ENCODE measurements at regions not wholly inside any gene's neighbourhood (a gene's known extent, or its start where the extent isn't known, plus 50 kb on each side); places are given as distances from the start of the nearest gene placed in this dataset.
"Not testable (repeated sequence)": the region's sequence is repeated elsewhere in the genome, so short reads cannot be mapped to it uniquely, and the experiment has no call there.

DNA sequence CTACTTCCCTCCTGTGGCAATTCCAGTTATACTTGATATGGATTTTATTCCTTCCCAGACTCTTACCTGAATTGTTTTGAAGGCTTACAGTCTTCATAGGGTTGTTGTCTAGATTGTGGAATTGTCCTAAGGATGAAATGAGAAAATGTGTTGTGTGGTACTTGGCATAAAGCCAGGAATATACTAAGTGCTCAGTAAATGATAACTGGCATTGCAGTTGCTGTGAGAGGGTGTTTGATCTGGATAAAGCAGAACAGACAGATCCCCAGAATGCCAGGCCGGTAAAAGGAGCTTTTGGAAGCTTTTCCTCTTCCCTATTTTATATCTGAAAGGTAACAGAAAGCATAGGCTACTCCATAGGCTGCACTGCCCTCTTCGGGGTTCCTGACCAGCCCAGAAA, 78.4 kb upstream of the IKBKE start:
- not testable (repeated sequence) for H3K36me3 ChIP-seq (ENCODE audit: control insufficient read depth in 2 of 2, insufficient read depth in 2 of 2, low read length in 1 of 2); H3K9me3 ChIP-seq (ENCODE audit: control insufficient read depth in 2 of 2, insufficient read depth in 1 of 2, low read length in 1 of 2)
- WGBS, result 100% methylated on average over 1 of the region's 2 CpGs

DNA sequence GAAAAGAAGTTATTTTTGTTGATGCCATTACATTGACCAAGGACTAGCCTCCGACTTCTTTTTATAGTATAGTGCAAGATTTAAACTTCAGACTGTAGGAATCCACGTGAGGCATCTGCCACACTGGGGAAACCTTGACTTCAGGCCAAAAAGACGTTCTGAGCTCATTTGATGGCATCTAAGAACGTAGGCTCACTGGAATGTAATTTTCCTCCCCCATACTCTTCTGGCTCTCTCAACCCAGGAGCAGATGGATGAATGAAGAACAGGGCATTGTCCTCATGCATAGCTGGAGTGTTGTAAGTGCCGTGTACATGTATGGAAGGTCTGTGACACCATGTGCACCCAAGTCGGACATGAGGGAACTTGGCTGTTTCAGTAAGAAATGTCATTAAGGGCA, 72.8 kb upstream of the IKBKE start:
- H3K27ac ChIP-seq (ENCODE audit: low read depth in 1 of 2, low read length in 1 of 2); H3K9me3 ChIP-seq (ENCODE audit: control insufficient read depth in 2 of 2, insufficient read depth in 1 of 2, low read length in 1 of 2); H3K27me3 ChIP-seq (ENCODE audit: control insufficient read depth in 2 of 2, insufficient read depth in 1 of 2, low read length in 1 of 2); DNase-seq (ENCODE audit: low read depth in 6 of 9, low spot score in 9 of 9); H3K4me1 ChIP-seq (ENCODE audit: control insufficient read depth in 2 of 2, insufficient read depth in 2 of 2, low read length in 2 of 2); H3K4me3 ChIP-seq (ENCODE audit: low read length in 2 of 2); H3K36me3 ChIP-seq (ENCODE audit: control insufficient read depth in 2 of 2, insufficient read depth in 2 of 2, low read length in 1 of 2): not testable (repeated sequence)
- WGBS, result 96% methylated on average over 3 of the region's 6 CpGs

More for the DNA sequence above, 78.4 kb upstream of the IKBKE start:
- H3K27ac ChIP-seq (ENCODE audit: low read depth in 1 of 2, low read length in 1 of 2); H3K27me3 ChIP-seq (ENCODE audit: control insufficient read depth in 2 of 2, insufficient read depth in 1 of 2, low read length in 1 of 2); H3K4me3 ChIP-seq (ENCODE audit: low read length in 2 of 2); DNase-seq (ENCODE audit: low read depth in 6 of 9, low spot score in 9 of 9); H3K4me1 ChIP-seq (ENCODE audit: control insufficient read depth in 2 of 2, insufficient read depth in 2 of 2, low read length in 2 of 2): not testable (repeated sequence)

GRCh38 chr1:206398261-206398660, 72.0 kb upstream of the IKBKE start:
- not testable (repeated sequence) for H3K27ac ChIP-seq (ENCODE audit: low read depth in 1 of 2, low read length in 1 of 2); H3K27me3 ChIP-seq (ENCODE audit: control insufficient read depth in 2 of 2, insufficient read depth in 1 of 2, low read length in 1 of 2); H3K4me3 ChIP-seq (ENCODE audit: low read length in 2 of 2); H3K36me3 ChIP-seq (ENCODE audit: control insufficient read depth in 2 of 2, insufficient read depth in 2 of 2, low read length in 1 of 2); H3K9me3 ChIP-seq (ENCODE audit: control insufficient read depth in 2 of 2, insufficient read depth in 1 of 2, low read length in 1 of 2); H3K4me1 ChIP-seq (ENCODE audit: control insufficient read depth in 2 of 2, insufficient read depth in 2 of 2, low read length in 2 of 2); DNase-seq (ENCODE audit: low read depth in 6 of 9, low spot score in 9 of 9)
- 98% methylated on average over 2 of the region's 3 CpGs for WGBS

- H3K36me3 ChIP-seq (ENCODE audit: control insufficient read depth in 2 of 2, insufficient read depth in 2 of 2, low read length in 1 of 2); DNase-seq (ENCODE audit: low read depth in 6 of 9, low spot score in 9 of 9); H3K27ac ChIP-seq (ENCODE audit: low read depth in 1 of 2, low read length in 1 of 2); H3K4me3 ChIP-seq (ENCODE audit: low read length in 2 of 2); H3K9me3 ChIP-seq (ENCODE audit: control insufficient read depth in 2 of 2, insufficient read depth in 1 of 2, low read length in 1 of 2); H3K4me1 ChIP-seq (ENCODE audit: control insufficient read depth in 2 of 2, insufficient read depth in 2 of 2, low read length in 2 of 2); H3K27me3 ChIP-seq (ENCODE audit: control insufficient read depth in 2 of 2, insufficient read depth in 1 of 2, low read length in 1 of 2): not testable (repeated sequence)
- 100% methylated on average over 2 of the region's 5 CpGs for WGBS
Observed at GRCh38 chr1:206403612-206404307, 66.5 kb upstream of the IKBKE start.

DNA sequence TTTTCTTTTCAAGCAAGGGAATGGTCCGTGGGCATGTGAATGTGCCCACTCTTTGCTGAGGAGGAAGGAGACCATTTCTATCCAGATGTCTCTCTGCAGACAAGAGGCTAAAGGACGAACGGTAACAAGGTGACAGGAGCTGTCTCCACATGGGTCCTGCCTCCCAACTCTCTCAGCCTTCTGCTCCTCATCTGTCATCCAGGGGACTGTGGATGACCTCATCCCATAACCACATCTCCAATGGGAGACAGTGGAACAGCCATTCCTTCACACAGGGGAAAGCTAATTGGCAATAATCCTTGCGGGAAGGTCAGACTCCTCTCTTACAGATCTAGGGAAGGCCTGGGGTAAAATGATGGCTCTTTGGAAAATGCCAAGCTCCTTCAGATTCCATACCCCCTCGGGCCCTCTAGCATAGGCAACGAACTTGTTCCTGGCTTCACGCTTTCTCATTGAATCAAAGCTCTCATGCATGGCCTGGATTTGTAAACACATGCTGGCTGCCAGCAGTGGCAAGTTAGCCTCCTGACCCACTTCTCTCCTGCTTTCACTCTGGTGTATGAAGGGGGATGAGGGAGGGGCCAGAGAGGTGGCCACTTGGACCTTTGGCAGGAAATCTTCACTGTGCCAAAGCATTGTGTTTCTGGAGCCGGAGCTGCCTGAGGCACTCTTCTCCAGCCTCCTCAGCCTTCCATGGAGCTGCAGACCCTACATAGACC, 65.8 kb upstream of the IKBKE start:
- not testable (repeated sequence) for H3K9me3 ChIP-seq (ENCODE audit: control insufficient read depth in 2 of 2, insufficient read depth in 1 of 2, low read length in 1 of 2); DNase-seq (ENCODE audit: low read depth in 6 of 9, low spot score in 9 of 9); H3K27me3 ChIP-seq (ENCODE audit: control insufficient read depth in 2 of 2, insufficient read depth in 1 of 2, low read length in 1 of 2); H3K4me3 ChIP-seq (ENCODE audit: low read length in 2 of 2); H3K27ac ChIP-seq (ENCODE audit: low read depth in 1 of 2, low read length in 1 of 2); H3K4me1 ChIP-seq (ENCODE audit: control insufficient read depth in 2 of 2, insufficient read depth in 2 of 2, low read length in 2 of 2); H3K36me3 ChIP-seq (ENCODE audit: control insufficient read depth in 2 of 2, insufficient read depth in 2 of 2, low read length in 1 of 2)
- WGBS, result 94% methylated on average over 6 of the region's 8 CpGs

DNA sequence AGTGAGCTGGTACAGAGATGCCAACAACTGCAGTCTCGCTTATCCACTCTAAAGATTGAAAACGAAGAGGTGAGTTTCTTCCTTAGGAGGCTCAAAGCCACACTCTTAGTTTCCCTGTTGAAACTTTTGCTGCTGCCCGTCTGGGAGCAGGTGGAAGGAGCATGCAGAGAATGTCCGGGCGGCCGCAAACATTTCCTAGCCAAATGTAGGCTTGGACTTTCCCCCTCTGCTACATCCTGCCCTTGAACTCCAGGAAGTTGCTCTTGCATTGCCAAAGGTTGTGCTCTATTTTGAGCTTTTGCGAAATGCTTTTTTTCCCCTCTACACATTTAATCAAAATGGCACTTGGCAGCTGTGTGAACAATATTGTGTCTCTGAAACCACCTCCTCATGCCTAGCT, 65.0 kb upstream of the IKBKE start:
- not testable (repeated sequence) for H3K4me1 ChIP-seq (ENCODE audit: control insufficient read depth in 2 of 2, insufficient read depth in 2 of 2, low read length in 2 of 2); H3K27me3 ChIP-seq (ENCODE audit: control insufficient read depth in 2 of 2, insufficient read depth in 1 of 2, low read length in 1 of 2); H3K36me3 ChIP-seq (ENCODE audit: control insufficient read depth in 2 of 2, insufficient read depth in 2 of 2, low read length in 1 of 2); H3K9me3 ChIP-seq (ENCODE audit: control insufficient read depth in 2 of 2, insufficient read depth in 1 of 2, low read length in 1 of 2); H3K4me3 ChIP-seq (ENCODE audit: low read length in 2 of 2); H3K27ac ChIP-seq (ENCODE audit: low read depth in 1 of 2, low read length in 1 of 2); DNase-seq (ENCODE audit: low read depth in 6 of 9, low spot score in 9 of 9)
- WGBS, result no CpG with 5 or more reads among the region's 7 CpGs

DNA sequence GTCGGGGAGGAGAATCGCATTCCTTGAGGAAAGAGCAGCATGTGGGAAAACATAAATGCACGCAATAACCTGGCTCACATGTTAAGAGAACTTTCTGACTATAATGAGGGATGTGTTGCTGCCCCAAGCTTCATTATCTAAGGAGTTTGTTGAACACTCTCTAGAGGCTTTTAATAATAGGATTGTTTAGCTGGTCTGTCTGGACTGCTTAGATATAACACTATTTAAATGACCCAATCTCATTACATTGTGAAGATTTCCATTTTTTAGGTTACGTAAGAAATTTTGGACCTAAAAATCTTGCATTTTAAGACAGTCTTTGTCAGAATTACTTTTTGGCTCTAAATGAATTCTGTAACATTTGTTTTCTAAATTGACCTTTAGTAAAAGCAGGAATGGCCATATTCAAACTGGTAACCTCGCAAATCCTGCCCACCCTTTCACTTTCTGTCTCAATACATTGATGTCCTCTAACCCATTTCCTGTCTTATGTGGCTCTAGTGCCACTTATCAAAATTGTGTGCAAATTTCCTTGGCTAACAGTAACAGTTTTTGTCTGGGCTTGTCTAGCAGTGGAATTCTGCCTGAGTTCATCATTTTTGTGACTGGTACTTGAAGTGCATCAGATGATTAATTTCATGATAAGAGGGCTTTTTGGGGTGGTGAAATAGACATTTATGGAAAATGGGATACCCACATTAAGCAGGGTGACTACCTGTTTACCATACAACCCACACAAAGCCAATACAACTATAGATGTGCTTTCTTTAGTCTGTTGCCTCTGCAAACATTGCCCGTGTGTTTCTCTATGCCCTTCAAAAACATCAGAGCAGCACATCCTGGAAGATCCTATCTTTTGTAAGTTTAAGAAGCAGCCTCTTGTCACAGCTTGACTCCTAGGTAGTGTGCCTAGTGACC, 61.6 kb upstream of the IKBKE start:
- H3K27ac ChIP-seq (ENCODE audit: low read depth in 1 of 2, low read length in 1 of 2); H3K4me3 ChIP-seq (ENCODE audit: low read length in 2 of 2); H3K9me3 ChIP-seq (ENCODE audit: control insufficient read depth in 2 of 2, insufficient read depth in 1 of 2, low read length in 1 of 2); DNase-seq (ENCODE audit: low read depth in 6 of 9, low spot score in 9 of 9); H3K4me1 ChIP-seq (ENCODE audit: control insufficient read depth in 2 of 2, insufficient read depth in 2 of 2, low read length in 2 of 2); H3K27me3 ChIP-seq (ENCODE audit: control insufficient read depth in 2 of 2, insufficient read depth in 1 of 2, low read length in 1 of 2); H3K36me3 ChIP-seq (ENCODE audit: control insufficient read depth in 2 of 2, insufficient read depth in 2 of 2, low read length in 1 of 2): not testable (repeated sequence)
- 96% methylated on average over 2 of the region's 6 CpGs for WGBS

GRCh38 chr1:206411321-206411720, 59.0 kb upstream of the IKBKE start:
- Histone ChIP-seq H3K4me1 (ENCODE audit: control insufficient read depth in 2 of 2, insufficient read depth in 2 of 2, low read length in 2 of 2) (no peaks in the 10 kb centered on the region), H3K27me3 (ENCODE audit: control insufficient read depth in 2 of 2, insufficient read depth in 1 of 2, low read length in 1 of 2) (no peaks in the 10 kb centered on the region), H3K36me3 (ENCODE audit: control insufficient read depth in 2 of 2, insufficient read depth in 2 of 2, low read length in 1 of 2) (peaks cover 2 to 10% of the 10 kb centered on the region in 2 donors), H3K4me3 (ENCODE audit: low read length in 2 of 2) (no peak overlapping the region), H3K9me3 (ENCODE audit: control insufficient read depth in 2 of 2, insufficient read depth in 1 of 2, low read length in 1 of 2) (no peaks in the 10 kb centered on the region), H3K27ac (ENCODE audit: low read depth in 1 of 2, low read length in 1 of 2) (no peak overlapping the region)
- no peak for DNase-seq (ENCODE audit: low read depth in 6 of 9, low spot score in 9 of 9)
- 81% methylated on average over 3 of the region's 3 CpGs for whole genome bisulfite sequencing

GRCh38 chr1:206415942-206416341, 54.3 kb upstream of the IKBKE start:
- Histone ChIP-seq H3K4me1 (ENCODE audit: control insufficient read depth in 2 of 2, insufficient read depth in 2 of 2, low read length in 2 of 2) (no peaks in the 10 kb centered on the region), H3K4me3 (ENCODE audit: low read length in 2 of 2) (no peak overlapping the region), H3K27me3 (ENCODE audit: control insufficient read depth in 2 of 2, insufficient read depth in 1 of 2, low read length in 1 of 2) (no peaks in the 10 kb centered on the region), H3K9me3 (ENCODE audit: control insufficient read depth in 2 of 2, insufficient read depth in 1 of 2, low read length in 1 of 2) (no peaks in the 10 kb centered on the region), H3K36me3 (ENCODE audit: control insufficient read depth in 2 of 2, insufficient read depth in 2 of 2, low read length in 1 of 2) (peaks cover 17% of the 10 kb centered on the region in 2 donors), H3K27ac (ENCODE audit: low read depth in 1 of 2, low read length in 1 of 2) (no peak overlapping the region)
- no peak for DNase-seq (ENCODE audit: low read depth in 6 of 9, low spot score in 9 of 9)
- 93% methylated on average over 6 of the region's 6 CpGs for WGBS

Measured in thymus (tissue), 11 donors.